SH-SY5Y (cell line): ENCODE measurements at regions not wholly inside any gene's neighbourhood (a gene's known extent, or its start where the extent isn't known, plus 50 kb on each side); places are given as distances from the start of the nearest gene placed in this dataset.

Experiments
- GATA2 ChIP-seq: IDR thresholded peaks from 2 replicates; pipeline ENCODE4 v1.6.1; 2011; ENCODE audit warnings: mild to moderate bottlenecking, low read depth, low read length
- GATA3 ChIP-seq: IDR thresholded peaks from 2 replicates; pipeline ENCODE4 v1.6.1; 2011; ENCODE audit warnings: low read depth, mild to moderate bottlenecking, low read length, moderate library complexity

GRCh38 chr12:113667095-113667494 lies 195.4 kb upstream of the LHX5 start:
- TF ChIP-seq GATA2 (no peak), GATA3 (no peak)
